ENCODE measurements at regions not wholly inside any gene's neighbourhood (a gene's known extent, or its start where the extent isn't known, plus 50 kb on each side); places are given as distances from the start of the nearest gene placed in this dataset.

DNA sequence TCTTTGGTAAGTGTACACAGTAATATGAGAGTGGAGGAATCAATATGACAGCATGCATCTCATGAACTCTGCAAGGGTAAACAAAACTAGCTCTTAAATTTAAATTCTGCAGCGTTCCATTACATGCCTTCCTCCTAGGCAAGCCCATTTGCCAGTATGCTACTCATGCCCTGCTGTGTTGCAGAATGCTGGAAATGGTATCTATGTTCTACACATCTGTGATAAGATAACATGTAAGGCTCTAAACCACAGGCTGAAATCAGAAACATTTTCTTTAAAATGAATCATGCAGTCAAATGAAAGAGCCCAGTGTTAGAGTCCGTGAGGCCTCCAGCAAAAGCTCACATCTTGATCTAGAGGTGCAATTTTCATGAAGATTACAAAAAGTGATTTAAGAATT, 112.8 kb upstream of the FN1 start:
- no peak for TF ChIP-seq EZH2 (IDR thresholded peaks at IDR 0.05; ENCODE audit: borderline replicate concordance, insufficient read depth, low read depth, low read length, poor library complexity, severe bottlenecking)
- TF ChIP-seq, protein P1, sequence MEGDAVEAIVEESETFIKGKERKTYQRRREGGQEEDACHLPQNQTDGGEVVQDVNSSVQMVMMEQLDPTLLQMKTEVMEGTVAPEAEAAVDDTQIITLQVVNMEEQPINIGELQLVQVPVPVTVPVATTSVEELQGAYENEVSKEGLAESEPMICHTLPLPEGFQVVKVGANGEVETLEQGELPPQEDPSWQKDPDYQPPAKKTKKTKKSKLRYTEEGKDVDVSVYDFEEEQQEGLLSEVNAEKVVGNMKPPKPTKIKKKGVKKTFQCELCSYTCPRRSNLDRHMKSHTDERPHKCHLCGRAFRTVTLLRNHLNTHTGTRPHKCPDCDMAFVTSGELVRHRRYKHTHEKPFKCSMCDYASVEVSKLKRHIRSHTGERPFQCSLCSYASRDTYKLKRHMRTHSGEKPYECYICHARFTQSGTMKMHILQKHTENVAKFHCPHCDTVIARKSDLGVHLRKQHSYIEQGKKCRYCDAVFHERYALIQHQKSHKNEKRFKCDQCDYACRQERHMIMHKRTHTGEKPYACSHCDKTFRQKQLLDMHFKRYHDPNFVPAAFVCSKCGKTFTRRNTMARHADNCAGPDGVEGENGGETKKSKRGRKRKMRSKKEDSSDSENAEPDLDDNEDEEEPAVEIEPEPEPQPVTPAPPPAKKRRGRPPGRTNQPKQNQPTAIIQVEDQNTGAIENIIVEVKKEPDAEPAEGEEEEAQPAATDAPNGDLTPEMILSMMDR (IDR thresholded peaks at IDR 0.05): no peak
- Histone ChIP-seq H3K9me3 (ENCODE audit: control extremely low read depth in 1 of 3, control insufficient read depth in 2 of 3, insufficient read depth in 1 of 3, low read length in 2 of 3) (no peaks in the 10 kb centered on the region), H3K36me3 (replicated peaks in 1 of 2; ENCODE audit: control extremely low read depth in 1 of 2, control insufficient read depth in 1 of 2, extremely low read depth in 1 of 2, insufficient read depth in 2 of 2, low read length in 1 of 2) (no peaks in the 10 kb centered on the region), H3K4me1 (ENCODE audit: control insufficient read depth in 2 of 2, insufficient read depth in 2 of 2, low read length in 2 of 2) (no peaks in the 10 kb centered on the region), H3K9ac (ENCODE audit: low read length) (no peak overlapping the region), H3K79me2 (ENCODE audit: control insufficient read depth, insufficient read depth, low read length) (no peaks in the 10 kb centered on the region), H3K27ac (ENCODE audit: low read length in 2 of 2) (no peak overlapping the region), H2AFZ (ENCODE audit: insufficient read depth, low read depth, low read length, poor library complexity, severe bottlenecking) (no peak overlapping the region), H3K27me3 (replicated peaks in 1 of 4; ENCODE audit: control extremely low read depth in 1 of 4, control insufficient read depth in 3 of 4, insufficient read depth in 4 of 4, low read length in 3 of 4) (no peaks in the 10 kb centered on the region), H3K4me3 (ENCODE audit: control extremely low read depth in 1 of 5, extremely low read depth in 1 of 5, insufficient read depth in 1 of 5, low read depth in 2 of 5, low read length in 4 of 5) (no peak overlapping the region), H3K4me2 (replicated peaks; ENCODE audit: low read depth, low read length, poor library complexity, severe bottlenecking) (no peak overlapping the region), H4K20me1 (ENCODE audit: control insufficient read depth, insufficient read depth, low read length, poor library complexity, severe bottlenecking) (no peaks in the 10 kb centered on the region)
- ATAC-seq (ENCODE audit: low read depth) (no peak), DNase-seq (no peak)
- Mint-ChIP-seq H3K4me3 (no peak overlapping the region), H3K27ac (no peak overlapping the region), H3K9me3 (ENCODE audit: insufficient read depth) (no peaks in the 10 kb centered on the region), H3K4me1 (no peaks in the 10 kb centered on the region), H3K27me3 (peaks cover 7% of the 10 kb centered on the region)
- CTCF ChIA-PET: interaction anchor here (0.6 kb wide), 1 partner anchor 292 kb away, joined by 3 read pairs; no protein-coding TSS in a partner anchor
- POLR2A ChIA-PET: no interaction called here
- WGBS (ENCODE audit: insufficient coverage): no CpG with 5 or more reads among the region's 2 CpGs
- intact Hi-C loops (cut with micrococcal nuclease): no loop called here

DNA sequence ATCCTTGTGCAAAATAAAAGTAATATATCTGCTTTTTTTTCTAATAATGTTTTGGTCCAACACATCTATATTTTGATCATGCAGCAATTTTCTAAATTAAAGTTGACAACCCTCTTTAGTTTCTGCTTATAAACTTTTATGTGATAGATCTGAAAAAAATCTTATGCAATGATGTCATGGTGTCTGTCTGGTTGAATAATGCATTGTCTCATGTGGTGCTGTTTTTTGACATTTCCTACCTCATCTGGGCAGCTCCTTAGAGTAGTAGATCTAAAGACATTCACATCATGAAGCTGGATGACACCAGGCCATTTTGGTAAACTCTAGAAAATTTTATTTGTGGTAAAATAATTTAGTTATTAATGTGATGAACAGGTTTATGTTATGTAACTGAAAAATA, 106.8 kb upstream of the FN1 start:
- H3K36me3 ChIP-seq (replicated peaks in 1 of 2; ENCODE audit: control extremely low read depth in 1 of 2, control insufficient read depth in 1 of 2, extremely low read depth in 1 of 2, insufficient read depth in 2 of 2, low read length in 1 of 2): no peaks in the 10 kb centered on the region
- no peaks in the 10 kb centered on the region for H3K9me3 ChIP-seq (ENCODE audit: control extremely low read depth in 1 of 3, control insufficient read depth in 2 of 3, insufficient read depth in 1 of 3, low read length in 2 of 3)
- Mint-ChIP-seq H3K27me3 (peaks cover 8% of the 10 kb centered on the region), H3K27ac (no peak overlapping the region), H3K9me3 (ENCODE audit: insufficient read depth) (no peaks in the 10 kb centered on the region), H3K4me1 (no peaks in the 10 kb centered on the region), H3K4me3 (no peak overlapping the region)
- H3K4me2 ChIP-seq (replicated peaks; ENCODE audit: low read depth, low read length, poor library complexity, severe bottlenecking): no peak overlapping the region
- H3K4me1 ChIP-seq (ENCODE audit: control insufficient read depth in 2 of 2, insufficient read depth in 2 of 2, low read length in 2 of 2): no peaks in the 10 kb centered on the region
- intact Hi-C loops (cut with micrococcal nuclease): no loop called here
- no peak for ATAC-seq (ENCODE audit: low read depth)
- H3K4me3 ChIP-seq (ENCODE audit: control extremely low read depth in 1 of 5, extremely low read depth in 1 of 5, insufficient read depth in 1 of 5, low read depth in 2 of 5, low read length in 4 of 5): no peak overlapping the region
- peaks cover 0 to 3% (median 0%) of the 10 kb centered on the region in 4 experiments for H3K27me3 ChIP-seq (replicated peaks in 1 of 4; ENCODE audit: control extremely low read depth in 1 of 4, control insufficient read depth in 3 of 4, insufficient read depth in 4 of 4, low read length in 3 of 4)
- H4K20me1 ChIP-seq (ENCODE audit: control insufficient read depth, insufficient read depth, low read length, poor library complexity, severe bottlenecking): no peaks in the 10 kb centered on the region
- CTCF ChIA-PET: no interaction called here
- TF ChIP-seq, protein P1 (IDR thresholded peaks at IDR 0.05): no peak
- TF ChIP-seq EZH2 (IDR thresholded peaks at IDR 0.05; ENCODE audit: borderline replicate concordance, insufficient read depth, low read depth, low read length, poor library complexity, severe bottlenecking): no peak
- POLR2A ChIA-PET: no interaction called here
- H3K9ac ChIP-seq (ENCODE audit: low read length): no peak overlapping the region
- H3K27ac ChIP-seq (ENCODE audit: low read length in 2 of 2): no peak overlapping the region
- DNase-seq: no peak
- no peak overlapping the region for H2AFZ ChIP-seq (ENCODE audit: insufficient read depth, low read depth, low read length, poor library complexity, severe bottlenecking)
- no peaks in the 10 kb centered on the region for H3K79me2 ChIP-seq (ENCODE audit: control insufficient read depth, insufficient read depth, low read length)
